Esophagus squamous epithelium (tissue), 5 donors: ENCODE measurements at regions not wholly inside any gene's neighbourhood (a gene's known extent, or its start where the extent isn't known, plus 50 kb on each side); places are given as distances from the start of the nearest gene placed in this dataset.

Experiments used
- DNase-seq: peaks from one replicate; lab custom pipeline; 2025; lab: John Stamatoyannopoulos, UW
- H3K27ac ChIP-seq, 4 donors: fragments of 200-600 bp; sonication (generic); one replicate each; pipeline ENCODE4 v1.5.1; 2016 to 2019; ENCODE audit warnings: mild to moderate bottlenecking in 1 of 4
- H3K27me3 ChIP-seq, 4 donors: fragments of 200-600 bp; sonication (generic); 1 replicate in 3 of 4; 2 replicates in 1 of 4; pipeline versions ENCODE4 v1.5.1 to v1.6.0; 2017 to 2021; ENCODE audit warnings: antibody characterized with exemption in 1 of 4
- H3K36me3 ChIP-seq, 3 donors: fragments of 200-600 bp; sonication (generic); one replicate each; pipeline ENCODE4 v1.5.1; 2016 to 2019
- H3K4me1 ChIP-seq, 3 donors: fragments of 200-600 bp; sonication (generic); one replicate each; pipeline ENCODE4 v1.5.1; 2017 to 2019
- H3K4me3 ChIP-seq, 4 donors: fragments of 200-600 bp; sonication (generic); 1 replicate in 3 of 4; 2 replicates in 1 of 4; pipeline ENCODE4 v1.5.1; 2016 to 2019; ENCODE audit warnings: mild to moderate bottlenecking in 2 of 4, moderate library complexity in 1 of 4
- H3K9me3 ChIP-seq, 3 donors: fragments of 200-600 bp; sonication (generic); one replicate each; pipeline ENCODE4 v1.5.1; 2016 to 2019
- CTCF ChIP-seq, 6 experiments: fragments of 450-650 bp in 4 of 6; fragments of 200-600 bp in 2 of 6; sonication (generic) in 2 of 6; IDR thresholded peaks; one replicate each; pipeline ENCODE4 v1.5.1; 2016 to 2019; ENCODE audit warnings: antibody characterized with exemption in 6 of 6, mild to moderate bottlenecking in 4 of 6, moderate library complexity in 4 of 6
- POLR2A ChIP-seq, 4 donors: fragments of 450-650 bp; IDR thresholded peaks; one replicate each; pipeline ENCODE4 v1.6.1; 2017; ENCODE audit warnings: antibody characterized with exemption in 4 of 4, mild to moderate bottlenecking in 4 of 4, moderate library complexity in 3 of 4
- WGBS, 2 donors: methylation state at CpG; one replicate each; pipeline ENCODE4 v1.1.5; 2018; 5-methylcytosine and 5-hydroxymethylcytosine counted together
- intact Hi-C: fragments of 100-400 bp; cut with DNase I; formaldehyde crosslinking; loops from one replicate; pipeline ENCODE4 v1.15.0; 2022
- donor health status: DM: yes; HTN: yes; CAD: no.

DNA sequence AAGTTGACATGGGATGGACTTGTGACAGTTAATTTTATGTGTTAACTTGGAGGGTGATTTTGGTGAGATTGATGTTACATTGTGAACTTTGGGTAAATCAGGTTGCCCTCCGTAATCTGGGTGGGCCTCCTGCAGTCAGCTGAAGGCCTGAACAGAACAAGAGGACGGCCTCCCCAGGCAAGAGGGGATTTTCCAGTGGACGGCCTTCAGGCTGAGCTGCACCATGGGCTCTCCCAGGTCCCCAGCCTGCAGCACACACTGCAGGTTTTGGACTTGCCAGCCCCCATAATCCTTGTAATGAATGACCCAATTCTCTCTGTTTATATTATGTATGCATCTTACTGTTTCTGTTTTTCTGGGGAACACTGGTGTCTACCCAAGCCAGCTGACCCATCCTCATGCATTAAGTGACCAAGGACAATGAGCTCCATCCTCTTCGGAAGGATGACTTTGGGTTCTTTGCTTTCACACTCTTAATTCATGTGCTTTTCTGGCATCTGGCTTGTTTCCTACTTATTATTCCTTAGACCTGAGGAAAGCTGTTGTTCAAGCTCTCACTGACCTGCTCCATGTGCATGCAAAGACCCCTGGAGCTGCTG, 64.2 kb downstream of the DACT2 start:
- intact Hi-C loops, result no loop called here
- H3K9me3 ChIP-seq, result peaks cover 0 to 6% (median 0%) of the 10 kb centered on the region in 3 donors
- no peak for TF ChIP-seq POLR2A (IDR thresholded peaks at IDR 0.05)
- TF ChIP-seq CTCF (IDR thresholded peaks at IDR 0.05), result no peak
- DNase-seq, result no peak
- 72 to 83% methylated on average over 4 of the region's 4 CpGs for WGBS, 2 donors
- H3K27me3 ChIP-seq, result peaks cover 0 to under 1% (median 0%) of the 10 kb centered on the region in 4 donors
- H3K4me3 ChIP-seq, result no peak overlapping the region
- no peak overlapping the region for H3K27ac ChIP-seq
- no peaks in the 10 kb centered on the region for H3K4me1 ChIP-seq
- H3K36me3 ChIP-seq, result no peaks in the 10 kb centered on the region

GRCh38 chr6:168252267-168252666, 67.3 kb downstream of the DACT2 start:
- peaks cover 0 to 6% (median 0%) of the 10 kb centered on the region in 3 donors for H3K9me3 ChIP-seq
- intact Hi-C loops, result no loop called here
- no peak overlapping the region for H3K4me3 ChIP-seq
- H3K27ac ChIP-seq, result no peak overlapping the region
- no peaks in the 10 kb centered on the region for H3K36me3 ChIP-seq
- H3K4me1 ChIP-seq, result peaks cover 0 to 8% (median 3%) of the 10 kb centered on the region in 3 donors
- TF ChIP-seq POLR2A (IDR thresholded peaks at IDR 0.05) (no peak), CTCF (IDR thresholded peaks at IDR 0.05) (no peak)
- no peak for DNase-seq
- H3K27me3 ChIP-seq, result no peaks in the 10 kb centered on the region
- WGBS, 2 donors, result 82 to 92% methylated on average over 4 of the region's 4 CpGs

DNA sequence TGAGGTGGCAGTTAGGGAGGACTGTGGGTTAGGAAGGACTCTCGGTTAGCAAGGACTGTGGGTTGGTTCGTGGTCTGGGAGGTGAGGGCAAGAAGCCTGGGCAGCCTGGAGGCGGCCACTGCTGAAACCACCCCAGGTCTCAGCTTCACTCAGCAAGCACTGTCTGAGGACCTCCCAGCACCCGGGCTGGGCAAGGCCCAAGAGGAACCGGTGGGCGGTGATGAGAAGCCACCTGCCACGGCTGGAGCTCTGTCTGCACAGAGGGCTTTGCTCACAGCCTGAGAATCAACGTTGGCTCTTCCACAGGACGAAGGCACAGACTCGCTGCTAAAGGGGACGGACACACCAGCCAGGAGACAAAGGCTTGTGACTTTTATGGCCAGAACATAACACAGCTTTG, 69.3 kb downstream of the DACT2 start:
- intact Hi-C loops, result no loop called here
- Histone ChIP-seq H3K4me1 (peaks cover 0 to 11% (median 3%) of the 10 kb centered on the region in 3 donors), H3K27me3 (peaks cover 0 to under 1% (median 0%) of the 10 kb centered on the region in 4 donors), H3K9me3 (peaks cover 0 to under 1% (median 0%) of the 10 kb centered on the region in 3 donors), H3K4me3 (no peak overlapping the region), H3K36me3 (no peaks in the 10 kb centered on the region), H3K27ac (no peak overlapping the region)
- no peak for DNase-seq
- 84 to 90% methylated on average over 5 to 11 of the region's 11 CpGs for WGBS, 2 donors
- no peak for TF ChIP-seq CTCF (IDR thresholded peaks at IDR 0.05)
- TF ChIP-seq POLR2A (IDR thresholded peaks at IDR 0.05), result no peak

GRCh38 chr6:168249746-168250145, 69.8 kb downstream of the DACT2 start:
- no peak overlapping the region for H3K27ac ChIP-seq
- no peaks in the 10 kb centered on the region for H3K9me3 ChIP-seq
- H3K4me1 ChIP-seq, result peaks cover 0 to 11% (median 3%) of the 10 kb centered on the region in 3 donors
- no peaks in the 10 kb centered on the region for H3K36me3 ChIP-seq
- no peak for DNase-seq
- TF ChIP-seq CTCF (IDR thresholded peaks at IDR 0.05) (no peak), POLR2A (IDR thresholded peaks at IDR 0.05) (no peak)
- H3K4me3 ChIP-seq, result no peak overlapping the region
- intact Hi-C loops, result no loop called here
- H3K27me3 ChIP-seq, result peaks cover 0 to 5% (median 0%) of the 10 kb centered on the region in 4 donors
- 92 to 100% methylated on average over 3 to 6 of the region's 13 CpGs for WGBS, 2 donors

DNA sequence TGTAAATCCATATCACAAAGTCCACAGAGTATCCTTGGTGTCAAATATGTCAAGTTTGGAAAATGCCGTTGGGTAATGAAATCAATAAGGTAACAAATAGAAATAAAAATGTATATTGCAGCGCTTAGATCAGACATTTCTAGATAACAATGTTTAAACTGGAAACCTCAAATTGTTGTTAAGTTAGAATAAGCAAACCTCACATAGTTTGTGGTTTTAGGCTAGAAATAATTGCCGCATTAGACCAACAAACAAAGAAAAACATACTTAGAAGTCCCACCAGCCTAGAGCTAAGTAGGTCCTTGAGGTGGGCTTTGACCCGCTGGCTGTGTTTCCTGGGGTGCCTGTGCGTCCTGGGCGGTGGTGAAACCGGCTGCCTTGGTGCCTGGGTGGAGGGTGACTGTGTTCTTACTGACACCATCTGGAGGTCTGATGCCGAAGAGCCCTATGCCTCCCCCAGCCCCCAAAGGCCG, 71.4 kb downstream of the DACT2 start:
- Histone ChIP-seq H3K27ac (no peak overlapping the region), H3K4me1 (peaks cover 0 to 11% (median 3%) of the 10 kb centered on the region in 3 donors), H3K36me3 (no peaks in the 10 kb centered on the region), H3K9me3 (no peaks in the 10 kb centered on the region), H3K4me3 (no peak overlapping the region), H3K27me3 (peaks cover 0 to 5% (median 0%) of the 10 kb centered on the region in 4 donors)
- WGBS, 2 donors, result 83 to 88% methylated on average over 8 to 9 of the region's 9 CpGs
- no peak for DNase-seq
- TF ChIP-seq POLR2A (IDR thresholded peaks at IDR 0.05) (no peak), CTCF (IDR thresholded peaks at IDR 0.05) (no peak)
- intact Hi-C loops, result no loop called here
